ENCODE measurements at regions not wholly inside any gene's neighbourhood (a gene's known extent, or its start where the extent isn't known, plus 50 kb on each side); places are given as distances from the start of the nearest gene placed in this dataset.

DNA sequence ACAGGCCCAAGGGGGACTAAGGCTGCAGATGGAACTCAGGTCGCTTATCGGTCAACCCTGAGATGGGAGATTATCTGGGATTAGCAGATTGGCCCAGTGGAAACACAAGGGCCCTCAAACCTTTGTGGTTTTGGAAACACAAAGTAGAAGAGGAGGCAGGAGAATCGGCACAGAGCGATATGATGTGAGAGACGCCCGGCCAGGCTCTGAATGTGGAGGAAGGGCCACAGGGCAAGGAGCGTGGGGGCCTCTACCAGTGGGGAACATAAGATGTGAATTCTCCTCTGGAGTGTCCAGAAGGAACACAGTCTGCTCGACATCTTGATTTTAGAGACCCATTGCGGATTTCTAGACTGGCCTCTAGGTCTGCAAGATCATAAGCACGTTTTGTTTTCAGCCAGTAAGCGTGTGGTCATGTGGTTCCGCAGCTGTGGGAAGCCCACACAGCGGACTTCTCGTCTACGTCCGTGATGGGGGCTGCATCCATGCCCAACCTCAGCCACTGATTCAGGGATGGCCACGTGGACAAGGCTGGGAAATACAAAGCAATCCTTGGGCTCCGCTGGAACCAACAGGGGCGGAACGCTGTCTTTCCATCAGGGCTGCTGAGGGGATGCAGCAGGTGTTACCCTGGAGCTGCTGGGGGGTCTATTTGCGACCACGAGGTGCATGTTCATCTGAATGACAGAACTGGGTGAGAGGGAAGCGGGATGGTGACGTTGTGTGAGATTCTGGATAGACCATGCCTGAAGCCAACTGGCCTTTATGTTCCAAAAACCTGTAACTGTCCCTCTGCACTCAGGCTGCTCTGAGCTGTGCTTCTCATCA is 127.6 kb upstream of the PMEPA1 start:
- DNase-seq: no peak
- no peak overlapping the region for H3K18ac ChIP-seq (ENCODE audit: low read depth in 1 of 2, low read length in 2 of 2)
- no peaks in the 10 kb centered on the region for H3K79me1 ChIP-seq (replicated peaks; ENCODE audit: low read length, poor library complexity, severe bottlenecking)
- H3K14ac ChIP-seq (ENCODE audit: low read length in 2 of 2): no peak overlapping the region
- no peak overlapping the region for H3K4me2 ChIP-seq (ENCODE audit: low read length, poor library complexity, severe bottlenecking)
- 83% methylated on average over 24 of the region's 24 CpGs for WGBS
- H3K36me3 ChIP-seq (ENCODE audit: control insufficient read depth in 1 of 2, insufficient read depth in 2 of 2, low read depth in 1 of 2, low read length in 2 of 2): no peaks in the 10 kb centered on the region
- H4K8ac ChIP-seq (ENCODE audit: low read length): no peak overlapping the region
- H2BK12ac ChIP-seq (ENCODE audit: low read length in 2 of 2): no peak overlapping the region
- H3K4ac ChIP-seq (ENCODE audit: low read depth in 1 of 2, low read length in 2 of 2): no peak overlapping the region
- H3K23ac ChIP-seq (ENCODE audit: low read length in 2 of 2): no peak overlapping the region
- no peak overlapping the region for H2AK5ac ChIP-seq (ENCODE audit: low read length, severe bottlenecking)
- H2BK5ac ChIP-seq (ENCODE audit: low read depth, low read length, poor library complexity, severe bottlenecking): no peak overlapping the region
- H3K9me3 ChIP-seq (ENCODE audit: control insufficient read depth, low read length): no peaks in the 10 kb centered on the region
- H3K27ac ChIP-seq (ENCODE audit: low read length, poor library complexity, severe bottlenecking): no peak overlapping the region
- no peak overlapping the region for H4K91ac ChIP-seq (ENCODE audit: low read length)
- H3K9ac ChIP-seq (ENCODE audit: low read length): no peak overlapping the region
- H3K27me3 ChIP-seq (ENCODE audit: control insufficient read depth in 1 of 2, insufficient read depth in 1 of 2, low read length in 2 of 2): peaks cover 39 to 76% of the 10 kb centered on the region in 2 experiments
- H3K4me3 ChIP-seq (ENCODE audit: insufficient read depth in 1 of 2, low read depth in 1 of 2, low read length in 2 of 2): no peak overlapping the region
- H2BK15ac ChIP-seq (ENCODE audit: low read depth, poor library complexity, severe bottlenecking): no peak overlapping the region
- no peak overlapping the region for H2AFZ ChIP-seq (ENCODE audit: low read depth, low read length)
- no peak overlapping the region for H2BK120ac ChIP-seq (ENCODE audit: low read depth, low read length)
- no peaks in the 10 kb centered on the region for H3K4me1 ChIP-seq (ENCODE audit: control insufficient read depth, insufficient read depth, low read depth, low read length)

DNA sequence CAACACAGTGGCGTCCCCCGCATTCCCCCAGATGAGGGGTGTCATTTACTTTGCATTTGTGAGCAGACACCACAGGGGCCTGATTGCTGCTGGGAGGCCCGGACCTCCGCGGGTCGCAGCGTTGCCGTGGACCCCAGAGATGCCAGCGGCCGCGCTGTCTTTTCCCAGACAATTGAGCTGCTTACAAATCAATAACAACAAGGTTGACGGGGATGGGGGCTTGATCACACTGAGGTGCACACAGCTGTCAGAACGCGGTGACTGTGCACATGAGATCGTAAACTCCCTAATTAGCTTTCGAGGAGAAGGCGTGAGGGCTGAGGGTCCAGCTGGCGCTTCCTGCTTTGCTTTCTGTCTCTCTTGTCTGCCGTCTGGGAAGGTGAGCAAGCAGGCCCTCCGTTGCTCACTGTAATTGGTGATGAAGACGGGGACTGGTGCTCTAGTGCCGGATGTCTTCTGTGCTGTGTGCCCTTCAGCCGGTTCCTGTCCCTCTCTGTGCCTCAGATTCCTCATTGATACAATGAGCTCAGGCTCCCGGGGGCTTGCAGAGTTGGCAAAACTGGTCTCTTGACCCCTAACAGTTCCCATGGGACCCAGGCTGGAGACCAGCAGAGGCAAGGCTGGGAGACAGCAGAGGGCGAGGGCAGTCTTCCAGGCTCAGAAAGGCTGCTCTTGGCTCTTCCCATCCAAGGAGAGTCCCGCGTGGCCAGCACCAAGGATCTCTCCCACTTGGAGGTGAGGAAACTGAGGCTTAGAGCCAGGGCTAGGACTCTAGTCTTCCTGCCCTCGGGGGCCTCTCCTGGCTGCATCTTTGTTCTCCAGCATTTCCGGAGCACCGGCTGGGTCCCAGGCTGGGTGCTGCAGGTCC is 126.0 kb upstream of the PMEPA1 start:
- Histone ChIP-seq H4K8ac (ENCODE audit: low read length) (no peak overlapping the region), H2BK5ac (ENCODE audit: low read depth, low read length, poor library complexity, severe bottlenecking) (no peak overlapping the region), H2AK5ac (ENCODE audit: low read length, severe bottlenecking) (no peak overlapping the region), H2BK120ac (ENCODE audit: low read depth, low read length) (no peak overlapping the region), H3K79me1 (replicated peaks; ENCODE audit: low read length, poor library complexity, severe bottlenecking) (no peaks in the 10 kb centered on the region), H3K18ac (ENCODE audit: low read depth in 1 of 2, low read length in 2 of 2) (no peak overlapping the region), H3K23ac (ENCODE audit: low read length in 2 of 2) (no peak overlapping the region), H3K4ac (ENCODE audit: low read depth in 1 of 2, low read length in 2 of 2) (no peak overlapping the region), H3K27ac (ENCODE audit: low read length, poor library complexity, severe bottlenecking) (no peak overlapping the region), H3K4me1 (ENCODE audit: control insufficient read depth, insufficient read depth, low read depth, low read length) (peaks cover 1% of the 10 kb centered on the region), H2AFZ (ENCODE audit: low read depth, low read length) (no peak overlapping the region), H3K4me3 (ENCODE audit: insufficient read depth in 1 of 2, low read depth in 1 of 2, low read length in 2 of 2) (no peak overlapping the region), H2BK12ac (ENCODE audit: low read length in 2 of 2) (no peak overlapping the region), H3K36me3 (ENCODE audit: control insufficient read depth in 1 of 2, insufficient read depth in 2 of 2, low read depth in 1 of 2, low read length in 2 of 2) (no peaks in the 10 kb centered on the region), H3K9ac (ENCODE audit: low read length) (no peak overlapping the region), H3K9me3 (ENCODE audit: control insufficient read depth, low read length) (no peaks in the 10 kb centered on the region), H3K27me3 (ENCODE audit: control insufficient read depth in 1 of 2, insufficient read depth in 1 of 2, low read length in 2 of 2) (peaks cover 35 to 79% of the 10 kb centered on the region in 2 experiments), H3K14ac (ENCODE audit: low read length in 2 of 2) (no peak overlapping the region), H4K91ac (ENCODE audit: low read length) (no peak overlapping the region), H3K4me2 (ENCODE audit: low read length, poor library complexity, severe bottlenecking) (no peak overlapping the region), H2BK15ac (ENCODE audit: low read depth, poor library complexity, severe bottlenecking) (no peak overlapping the region)
- WGBS: 43% methylated on average over 30 of the region's 30 CpGs
- DNase-seq: no peak

DNA sequence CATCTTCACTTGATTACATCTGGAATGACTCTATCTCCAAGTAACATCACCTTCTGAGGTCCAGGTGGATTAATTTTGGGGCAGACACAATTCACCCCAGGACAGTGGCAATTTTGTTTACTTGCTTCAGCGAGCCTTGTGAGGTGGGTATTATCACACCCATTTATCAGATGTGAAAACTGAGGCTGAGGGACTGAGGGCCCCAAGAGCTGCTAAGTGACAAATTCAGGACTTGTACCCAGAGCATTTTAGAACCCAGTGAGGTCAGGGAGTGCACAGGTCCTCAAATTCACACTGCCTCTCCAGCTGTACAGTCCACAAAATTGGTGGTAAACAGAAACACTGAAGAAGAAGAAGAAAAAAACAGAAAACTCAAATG is 125.2 kb upstream of the PMEPA1 start:
- H3K14ac ChIP-seq (ENCODE audit: low read length in 2 of 2): no peak overlapping the region
- no peak overlapping the region for H2BK120ac ChIP-seq (ENCODE audit: low read depth, low read length)
- 50% methylated on average over 1 of the region's 1 CpG for WGBS

More for the DNA sequence above, 125.2 kb upstream of the PMEPA1 start:
- no peak overlapping the region for H3K9ac ChIP-seq (ENCODE audit: low read length)
- H3K36me3 ChIP-seq (ENCODE audit: control insufficient read depth in 1 of 2, insufficient read depth in 2 of 2, low read depth in 1 of 2, low read length in 2 of 2): no peaks in the 10 kb centered on the region
- no peak overlapping the region for H3K4me2 ChIP-seq (ENCODE audit: low read length, poor library complexity, severe bottlenecking)
- no peak overlapping the region for H3K4ac ChIP-seq (ENCODE audit: low read depth in 1 of 2, low read length in 2 of 2)
- no peak for DNase-seq
- H4K8ac ChIP-seq (ENCODE audit: low read length): no peak overlapping the region
- no peak overlapping the region for H3K27ac ChIP-seq (ENCODE audit: low read length, poor library complexity, severe bottlenecking)
- H2BK5ac ChIP-seq (ENCODE audit: low read depth, low read length, poor library complexity, severe bottlenecking): no peak overlapping the region
- no peak overlapping the region for H2BK15ac ChIP-seq (ENCODE audit: low read depth, poor library complexity, severe bottlenecking)
- H3K4me1 ChIP-seq (ENCODE audit: control insufficient read depth, insufficient read depth, low read depth, low read length): peaks cover 1% of the 10 kb centered on the region
- no peak overlapping the region for H2BK12ac ChIP-seq (ENCODE audit: low read length in 2 of 2)
- no peak overlapping the region for H3K18ac ChIP-seq (ENCODE audit: low read depth in 1 of 2, low read length in 2 of 2)
- H3K23ac ChIP-seq (ENCODE audit: low read length in 2 of 2): no peak overlapping the region
- no peaks in the 10 kb centered on the region for H3K79me1 ChIP-seq (replicated peaks; ENCODE audit: low read length, poor library complexity, severe bottlenecking)
- H4K91ac ChIP-seq (ENCODE audit: low read length): no peak overlapping the region
- no peaks in the 10 kb centered on the region for H3K9me3 ChIP-seq (ENCODE audit: control insufficient read depth, low read length)
- no peak overlapping the region for H2AFZ ChIP-seq (ENCODE audit: low read depth, low read length)
- H2AK5ac ChIP-seq (ENCODE audit: low read length, severe bottlenecking): no peak overlapping the region
- no peak overlapping the region for H3K4me3 ChIP-seq (ENCODE audit: insufficient read depth in 1 of 2, low read depth in 1 of 2, low read length in 2 of 2)
- peaks cover 35 to 80% of the 10 kb centered on the region in 2 experiments for H3K27me3 ChIP-seq (ENCODE audit: control insufficient read depth in 1 of 2, insufficient read depth in 1 of 2, low read length in 2 of 2)
